ENCODE measurements at regions not wholly inside any gene's neighbourhood (a gene's known extent, or its start where the extent isn't known, plus 50 kb on each side); places are given as distances from the start of the nearest gene placed in this dataset.

DNA sequence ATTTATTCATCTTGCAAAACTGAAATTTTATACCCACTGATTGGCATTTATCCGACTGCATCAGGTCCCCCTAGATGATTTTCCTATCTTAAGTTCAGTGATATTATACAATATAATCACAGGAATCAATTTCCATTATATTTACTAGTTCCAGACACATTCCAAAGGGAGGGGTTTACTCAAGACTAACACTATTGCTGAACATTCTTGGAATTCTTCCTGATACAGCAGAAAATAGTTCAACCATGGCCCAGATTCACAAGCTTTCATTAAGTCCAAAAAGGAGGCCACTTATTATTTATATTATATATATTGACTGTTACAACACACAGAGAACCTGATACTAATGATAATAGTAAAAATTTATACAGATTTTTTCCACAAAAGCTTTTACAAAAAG is 2353.6 kb downstream of the PCDH7 start:
- Histone ChIP-seq H3K4me1 (no peaks in the 10 kb centered on the region), H3K9me3 (no peaks in the 10 kb centered on the region), H3K4me3 (no peak overlapping the region), H3K27ac (no peak overlapping the region), H3K4me2 (no peak overlapping the region)
- FAIRE-seq (no peak), DNase-seq (ENCODE audit: low read depth in 1 of 2, low spot score in 1 of 2) (no peak), ATAC-seq (no peak)
- TF ChIP-seq CHD2 (IDR thresholded peaks at IDR 0.05; ENCODE audit: low read length, partially characterized antibody) (no peak), USF2 (IDR thresholded peaks at IDR 0.05) (no peak), HOXA7 (CRISPR knock-in tag; IDR thresholded peaks at IDR 0.05) (no peak), FOSL2 (IDR thresholded peaks at IDR 0.05) (no peak), FOSL2 (CRISPR knock-in tag; IDR thresholded peaks at IDR 0.05) (no peak), KDM1A (IDR thresholded peaks at IDR 0.05; ENCODE audit: low read depth) (no peak), PHF8 (IDR thresholded peaks at IDR 0.05; ENCODE audit: borderline replicate concordance, low read depth) (no peak), EP300 (IDR thresholded peaks at IDR 0.05) (no peak), NR3C1 (IDR thresholded peaks at IDR 0.05) (no peak), CEBPB (IDR thresholded peaks at IDR 0.05) (no peak), MYC (IDR thresholded peaks at IDR 0.05; ENCODE audit: borderline replicate concordance, low read length) (no peak), KDM5A (IDR thresholded peaks at IDR 0.05) (no peak), FOXS1 (CRISPR knock-in tag; IDR thresholded peaks at IDR 0.05) (no peak), RAD21 (conservative IDR thresholded peaks at IDR 0.05 in 1 of 2, IDR thresholded peaks at IDR 0.05 in 1 of 2) (no peak)
- TF ChIP-seq, protein P1, sequence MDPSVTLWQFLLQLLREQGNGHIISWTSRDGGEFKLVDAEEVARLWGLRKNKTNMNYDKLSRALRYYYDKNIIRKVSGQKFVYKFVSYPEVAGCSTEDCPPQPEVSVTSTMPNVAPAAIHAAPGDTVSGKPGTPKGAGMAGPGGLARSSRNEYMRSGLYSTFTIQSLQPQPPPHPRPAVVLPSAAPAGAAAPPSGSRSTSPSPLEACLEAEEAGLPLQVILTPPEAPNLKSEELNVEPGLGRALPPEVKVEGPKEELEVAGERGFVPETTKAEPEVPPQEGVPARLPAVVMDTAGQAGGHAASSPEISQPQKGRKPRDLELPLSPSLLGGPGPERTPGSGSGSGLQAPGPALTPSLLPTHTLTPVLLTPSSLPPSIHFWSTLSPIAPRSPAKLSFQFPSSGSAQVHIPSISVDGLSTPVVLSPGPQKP (IDR thresholded peaks at IDR 0.05; ENCODE audit: low read depth, low read length): no peak
- TF ChIP-seq, protein P2, sequence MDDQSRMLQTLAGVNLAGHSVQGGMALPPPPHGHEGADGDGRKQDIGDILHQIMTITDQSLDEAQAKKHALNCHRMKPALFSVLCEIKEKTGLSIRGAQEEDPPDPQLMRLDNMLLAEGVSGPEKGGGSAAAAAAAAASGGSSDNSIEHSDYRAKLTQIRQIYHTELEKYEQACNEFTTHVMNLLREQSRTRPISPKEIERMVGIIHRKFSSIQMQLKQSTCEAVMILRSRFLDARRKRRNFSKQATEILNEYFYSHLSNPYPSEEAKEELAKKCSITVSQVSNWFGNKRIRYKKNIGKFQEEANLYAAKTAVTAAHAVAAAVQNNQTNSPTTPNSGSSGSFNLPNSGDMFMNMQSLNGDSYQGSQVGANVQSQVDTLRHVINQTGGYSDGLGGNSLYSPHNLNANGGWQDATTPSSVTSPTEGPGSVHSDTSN (IDR thresholded peaks at IDR 0.05): no peak
- TF ChIP-seq, protein P3, sequence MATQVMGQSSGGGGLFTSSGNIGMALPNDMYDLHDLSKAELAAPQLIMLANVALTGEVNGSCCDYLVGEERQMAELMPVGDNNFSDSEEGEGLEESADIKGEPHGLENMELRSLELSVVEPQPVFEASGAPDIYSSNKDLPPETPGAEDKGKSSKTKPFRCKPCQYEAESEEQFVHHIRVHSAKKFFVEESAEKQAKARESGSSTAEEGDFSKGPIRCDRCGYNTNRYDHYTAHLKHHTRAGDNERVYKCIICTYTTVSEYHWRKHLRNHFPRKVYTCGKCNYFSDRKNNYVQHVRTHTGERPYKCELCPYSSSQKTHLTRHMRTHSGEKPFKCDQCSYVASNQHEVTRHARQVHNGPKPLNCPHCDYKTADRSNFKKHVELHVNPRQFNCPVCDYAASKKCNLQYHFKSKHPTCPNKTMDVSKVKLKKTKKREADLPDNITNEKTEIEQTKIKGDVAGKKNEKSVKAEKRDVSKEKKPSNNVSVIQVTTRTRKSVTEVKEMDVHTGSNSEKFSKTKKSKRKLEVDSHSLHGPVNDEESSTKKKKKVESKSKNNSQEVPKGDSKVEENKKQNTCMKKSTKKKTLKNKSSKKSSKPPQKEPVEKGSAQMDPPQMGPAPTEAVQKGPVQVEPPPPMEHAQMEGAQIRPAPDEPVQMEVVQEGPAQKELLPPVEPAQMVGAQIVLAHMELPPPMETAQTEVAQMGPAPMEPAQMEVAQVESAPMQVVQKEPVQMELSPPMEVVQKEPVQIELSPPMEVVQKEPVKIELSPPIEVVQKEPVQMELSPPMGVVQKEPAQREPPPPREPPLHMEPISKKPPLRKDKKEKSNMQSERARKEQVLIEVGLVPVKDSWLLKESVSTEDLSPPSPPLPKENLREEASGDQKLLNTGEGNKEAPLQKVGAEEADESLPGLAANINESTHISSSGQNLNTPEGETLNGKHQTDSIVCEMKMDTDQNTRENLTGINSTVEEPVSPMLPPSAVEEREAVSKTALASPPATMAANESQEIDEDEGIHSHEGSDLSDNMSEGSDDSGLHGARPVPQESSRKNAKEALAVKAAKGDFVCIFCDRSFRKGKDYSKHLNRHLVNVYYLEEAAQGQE (IDR thresholded peaks at IDR 0.05): no peak
- TF ChIP-seq, protein P4, sequence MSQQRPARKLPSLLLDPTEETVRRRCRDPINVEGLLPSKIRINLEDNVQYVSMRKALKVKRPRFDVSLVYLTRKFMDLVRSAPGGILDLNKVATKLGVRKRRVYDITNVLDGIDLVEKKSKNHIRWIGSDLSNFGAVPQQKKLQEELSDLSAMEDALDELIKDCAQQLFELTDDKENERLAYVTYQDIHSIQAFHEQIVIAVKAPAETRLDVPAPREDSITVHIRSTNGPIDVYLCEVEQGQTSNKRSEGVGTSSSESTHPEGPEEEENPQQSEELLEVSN (IDR thresholded peaks at IDR 0.05; ENCODE audit: borderline replicate concordance, low read depth): no peak
- TF ChIP-seq, protein P5, sequence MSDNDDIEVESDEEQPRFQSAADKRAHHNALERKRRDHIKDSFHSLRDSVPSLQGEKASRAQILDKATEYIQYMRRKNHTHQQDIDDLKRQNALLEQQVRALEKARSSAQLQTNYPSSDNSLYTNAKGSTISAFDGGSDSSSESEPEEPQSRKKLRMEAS (IDR thresholded peaks at IDR 0.05): no peak
- ChIA-PET POLR2A (no interaction called here), CTCF (no interaction called here)
- 12% methylated on average over 1 of the region's 1 CpG for whole genome bisulfite sequencing (ENCODE audit: missing lambda C conversion rate)

DNA sequence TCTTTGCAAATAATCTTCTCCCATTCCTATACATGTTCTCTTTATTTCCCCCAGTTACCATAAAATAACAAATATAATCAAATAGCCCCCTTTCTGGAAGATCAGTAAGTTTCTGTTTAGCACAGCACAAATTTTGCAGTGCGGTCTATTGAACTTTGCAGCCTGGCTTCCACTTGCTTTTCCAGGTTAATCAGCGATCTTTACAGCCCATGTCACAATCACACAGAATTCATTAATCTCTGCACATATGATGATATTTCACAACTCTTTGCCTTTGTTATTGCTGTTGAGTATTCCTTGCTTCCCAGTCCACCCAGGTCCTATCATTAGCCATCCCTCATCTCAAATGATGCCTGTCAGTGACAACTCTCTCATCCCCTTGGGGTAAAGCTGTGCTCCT is 2358.0 kb downstream of the PCDH7 start:
- no peak for DNase-seq (ENCODE audit: low read depth in 1 of 2, low spot score in 1 of 2)
- POLR2A ChIA-PET: no interaction called here
- Histone ChIP-seq H3K9me3 (no peaks in the 10 kb centered on the region), H3K27ac (no peak overlapping the region), H3K4me1 (no peaks in the 10 kb centered on the region), H3K4me2 (no peak overlapping the region), H3K4me3 (no peak overlapping the region)
- CTCF ChIA-PET: interaction anchor here (0.5 kb wide), 1 partner anchor 1763 kb away, joined by 4 read pairs; no protein-coding TSS in a partner anchor
- TF ChIP-seq NPAS2 (CRISPR knock-in tag; IDR thresholded peaks at IDR 0.05; ENCODE audit: borderline replicate concordance): no peak
- no peak for TF ChIP-seq SMC3 (IDR thresholded peaks at IDR 0.05)
- TF ChIP-seq CEBPB (IDR thresholded peaks at IDR 0.05): no peak
- FAIRE-seq: no peak
- ATAC-seq: no peak
- WGBS (ENCODE audit: missing lambda C conversion rate): 51% methylated on average over 2 of the region's 2 CpGs
